OCI-LY3 (cell line): ENCODE measurements at regions not wholly inside any gene's neighbourhood (a gene's known extent, or its start where the extent isn't known, plus 50 kb on each side); places are given as distances from the start of the nearest gene placed in this dataset.

Experiments used
- H2AFZ ChIP-seq: fragments of 200-600, 300-600 bp; shearing (Covaris generic); 2 replicates; pipeline ENCODE4 v1.6.0; 2014; ENCODE audit warnings: antibody characterized with exemption, low read depth, low read length
- H3K27ac ChIP-seq: fragments of 200-600, 300-600 bp; sonication (generic); 2 replicates; pipeline ENCODE4 v1.5.1; 2014; ENCODE audit warnings: mild to moderate bottlenecking, low read length, moderate library complexity, mixed read lengths
- H3K27me3 ChIP-seq: fragments of 200-600, 300-600 bp; sonication (generic); 2 replicates; pipeline ENCODE4 v1.6.1; 2014; ENCODE audit warnings: low read depth, low read length, mixed read lengths
- H3K36me3 ChIP-seq: fragments of 200-600, 300-600 bp; sonication (generic); replicated peaks from 2 replicates; pipeline ENCODE3; 2014; ENCODE audit warnings: low read depth, low read length, mixed read lengths
- H3K4me1 ChIP-seq: fragments of 300-600, 200-600 bp; sonication (generic); 2 replicates; pipeline ENCODE4 v1.6.1; 2014; ENCODE audit warnings: low read length, mixed read lengths
- H3K4me2 ChIP-seq: fragments of 200-600, 300-600 bp; sonication (generic); 2 replicates; pipeline ENCODE4 v1.6.1; 2014; ENCODE audit warnings: low read length, mixed read lengths
- H3K4me3 ChIP-seq: fragments of 300-600, 200-600 bp; sonication (generic); 2 replicates; pipeline ENCODE4 v1.5.1; 2014; ENCODE audit warnings: antibody characterized with exemption, mild to moderate bottlenecking, low read length, moderate library complexity
- H3K79me2 ChIP-seq: fragments of 300-600, 200-600 bp; shearing (Covaris generic); 2 replicates; pipeline ENCODE4 v1.6.1; 2014; ENCODE audit warnings: mild to moderate bottlenecking, low read length, mixed read lengths
- H3K9ac ChIP-seq: fragments of 300-600, 200-600 bp; shearing (Covaris generic); 2 replicates; pipeline ENCODE4 v1.6.0; 2014; ENCODE audit warnings: mild to moderate bottlenecking, low read length, moderate library complexity
- H3K9me3 ChIP-seq: fragments of 200-600, 300-600 bp; shearing (Covaris generic); 2 replicates; pipeline ENCODE4 v1.6.1; 2014; ENCODE audit warnings: low read length, mixed read lengths; ENCODE audit not compliant: insufficient read depth
- H4K20me1 ChIP-seq: fragments of 200-600, 300-600 bp; sonication (generic); 2 replicates; pipeline ENCODE4 v1.6.1; 2016; ENCODE audit warnings: low read length, mixed read lengths; ENCODE audit not compliant: insufficient read depth
- CTCF ChIP-seq: fragments of 200-600, 300-600 bp; sonication (generic); IDR thresholded peaks from 2 replicates; pipeline ENCODE4 v1.5.1; 2014; ENCODE audit warnings: antibody characterized with exemption, low read length, low read depth
- EZH2phosphoT487 ChIP-seq: fragments of 200-600 bp; shearing (Covaris generic); IDR thresholded peaks from 2 replicates; pipeline ENCODE4 v1.6.1; 2018; ENCODE audit warnings: antibody characterized with exemption, mixed run types, low read depth

- Histone ChIP-seq H3K4me3 (no peak overlapping the region), H2AFZ (no peak overlapping the region), H3K36me3 (no peaks in the 10 kb centered on the region), H3K4me1 (no peaks in the 10 kb centered on the region), H4K20me1 (no peaks in the 10 kb centered on the region), H3K27me3 (no peaks in the 10 kb centered on the region), H3K27ac (no peak overlapping the region), H3K79me2 (no peaks in the 10 kb centered on the region), H3K4me2 (no peak overlapping the region), H3K9me3 (no peaks in the 10 kb centered on the region), H3K9ac (no peak overlapping the region)
- TF ChIP-seq EZH2phosphoT487 (no peak), CTCF (no peak)
These were observed 288.8 kb upstream of the RARB start for GRCh38 chr3:25139267-25139666.

GRCh38 chr3:25142609-25143355 lies 285.3 kb upstream of the RARB start:
- H3K79me2 ChIP-seq: no peaks in the 10 kb centered on the region
- H3K4me3 ChIP-seq: no peak overlapping the region
- H3K36me3 ChIP-seq: no peaks in the 10 kb centered on the region
- no peaks in the 10 kb centered on the region for H4K20me1 ChIP-seq
- TF ChIP-seq CTCF: no peak
- no peak overlapping the region for H3K4me2 ChIP-seq
- H3K4me1 ChIP-seq: no peaks in the 10 kb centered on the region
- no peak overlapping the region for H3K9ac ChIP-seq
- no peaks in the 10 kb centered on the region for H3K9me3 ChIP-seq
- no peaks in the 10 kb centered on the region for H3K27me3 ChIP-seq
- H2AFZ ChIP-seq: no peak overlapping the region
- no peak overlapping the region for H3K27ac ChIP-seq

GRCh38 chr3:25143356-25144025 lies 284.6 kb upstream of the RARB start:
- no peaks in the 10 kb centered on the region for H3K27me3 ChIP-seq
- H3K9me3 ChIP-seq: no peaks in the 10 kb centered on the region
- no peak overlapping the region for H3K4me2 ChIP-seq
- H3K4me3 ChIP-seq: no peak overlapping the region
- no peaks in the 10 kb centered on the region for H4K20me1 ChIP-seq
- no peaks in the 10 kb centered on the region for H3K4me1 ChIP-seq
- H2AFZ ChIP-seq: no peak overlapping the region
- H3K27ac ChIP-seq: no peak overlapping the region
- H3K79me2 ChIP-seq: no peaks in the 10 kb centered on the region
- no peaks in the 10 kb centered on the region for H3K36me3 ChIP-seq
- no peak overlapping the region for H3K9ac ChIP-seq
- TF ChIP-seq CTCF (no peak), EZH2phosphoT487 (no peak)

GRCh38 chr3:25144430-25144829 lies 283.6 kb upstream of the RARB start:
- Histone ChIP-seq H3K36me3 (no peaks in the 10 kb centered on the region), H3K27ac (no peak overlapping the region), H3K27me3 (no peaks in the 10 kb centered on the region), H2AFZ (no peak overlapping the region), H3K4me2 (no peak overlapping the region), H3K4me3 (no peak overlapping the region), H3K4me1 (no peaks in the 10 kb centered on the region), H4K20me1 (no peaks in the 10 kb centered on the region), H3K9me3 (no peaks in the 10 kb centered on the region; the same call in 1 of the 2 replicates), H3K79me2 (no peaks in the 10 kb centered on the region), H3K9ac (no peak overlapping the region)
- no peak for TF ChIP-seq CTCF
- TF ChIP-seq EZH2phosphoT487: no peak
